ENCODE measurements at regions not wholly inside any gene's neighbourhood (a gene's known extent, or its start where the extent isn't known, plus 50 kb on each side); places are given as distances from the start of the nearest gene placed in this dataset.

DNA sequence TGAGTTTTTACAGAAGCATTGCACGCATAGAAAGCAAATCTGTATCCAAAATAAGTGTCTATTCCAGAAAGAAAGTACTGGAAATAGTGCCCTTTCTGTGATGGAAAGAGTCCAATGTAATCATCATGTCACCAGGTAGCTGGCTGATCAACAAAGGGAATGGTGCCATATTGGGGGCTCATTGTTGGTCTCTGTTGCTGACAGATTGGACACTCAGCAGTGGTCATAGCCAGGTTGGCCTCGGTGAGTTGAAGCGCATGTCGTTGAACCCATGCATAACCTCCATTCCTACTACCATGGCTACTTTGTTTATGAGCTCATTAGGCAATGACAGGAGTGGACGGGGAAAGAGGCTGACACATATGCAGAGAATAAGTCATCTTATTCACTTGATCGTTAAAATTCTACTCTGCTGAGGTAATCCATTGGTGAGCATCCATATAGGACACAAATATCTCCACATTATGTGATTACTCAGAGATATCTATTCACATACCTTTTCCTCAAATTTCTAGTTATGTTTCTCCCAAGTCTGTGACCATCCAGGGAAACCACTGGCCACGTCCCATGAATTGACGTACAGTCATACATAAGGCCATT, 560.5 kb downstream of the HAO1 start:
- TF ChIP-seq, protein P1, sequence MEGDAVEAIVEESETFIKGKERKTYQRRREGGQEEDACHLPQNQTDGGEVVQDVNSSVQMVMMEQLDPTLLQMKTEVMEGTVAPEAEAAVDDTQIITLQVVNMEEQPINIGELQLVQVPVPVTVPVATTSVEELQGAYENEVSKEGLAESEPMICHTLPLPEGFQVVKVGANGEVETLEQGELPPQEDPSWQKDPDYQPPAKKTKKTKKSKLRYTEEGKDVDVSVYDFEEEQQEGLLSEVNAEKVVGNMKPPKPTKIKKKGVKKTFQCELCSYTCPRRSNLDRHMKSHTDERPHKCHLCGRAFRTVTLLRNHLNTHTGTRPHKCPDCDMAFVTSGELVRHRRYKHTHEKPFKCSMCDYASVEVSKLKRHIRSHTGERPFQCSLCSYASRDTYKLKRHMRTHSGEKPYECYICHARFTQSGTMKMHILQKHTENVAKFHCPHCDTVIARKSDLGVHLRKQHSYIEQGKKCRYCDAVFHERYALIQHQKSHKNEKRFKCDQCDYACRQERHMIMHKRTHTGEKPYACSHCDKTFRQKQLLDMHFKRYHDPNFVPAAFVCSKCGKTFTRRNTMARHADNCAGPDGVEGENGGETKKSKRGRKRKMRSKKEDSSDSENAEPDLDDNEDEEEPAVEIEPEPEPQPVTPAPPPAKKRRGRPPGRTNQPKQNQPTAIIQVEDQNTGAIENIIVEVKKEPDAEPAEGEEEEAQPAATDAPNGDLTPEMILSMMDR (IDR thresholded peaks at IDR 0.05), result no peak
- TF ChIP-seq POLR2A (IDR thresholded peaks at IDR 0.05), result no peak
- H3K4me1 ChIP-seq, result no peaks in the 10 kb centered on the region
- no peak overlapping the region for H3K27ac ChIP-seq
- no peak overlapping the region for H3K4me3 ChIP-seq
- DNase-seq, result no peak
- no peaks in the 10 kb centered on the region for H3K36me3 ChIP-seq
- H3K9me3 ChIP-seq, result no peaks in the 10 kb centered on the region
- H3K27me3 ChIP-seq, result no peaks in the 10 kb centered on the region
- intact Hi-C loops (cut with DNase I; ENCODE audit: low total_unique reads), result no loop called here

DNA sequence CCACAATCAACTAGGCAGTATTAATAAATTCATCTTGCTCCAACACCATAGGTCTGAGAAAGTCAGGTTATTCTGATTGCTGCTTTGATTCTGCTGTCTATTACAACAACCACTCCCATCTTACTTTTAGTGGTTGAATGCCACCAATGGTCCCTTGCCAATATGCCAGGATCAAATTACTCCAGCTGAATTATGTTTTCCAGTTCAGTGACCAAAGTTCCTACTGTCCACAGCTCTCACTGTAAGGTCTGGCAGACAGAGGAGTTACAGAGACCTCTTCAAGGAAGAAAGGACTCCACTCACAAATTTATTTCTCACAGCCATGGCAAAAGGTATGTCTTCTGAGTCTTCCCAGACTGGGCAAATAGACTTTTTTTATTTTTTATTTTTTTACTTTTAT, 557.0 kb downstream of the HAO1 start:
- TF ChIP-seq, protein P1 (IDR thresholded peaks at IDR 0.05), result no peak
- no peak for TF ChIP-seq POLR2A (IDR thresholded peaks at IDR 0.05)
- intact Hi-C loops (cut with DNase I; ENCODE audit: low total_unique reads), result no loop called here
- H3K27me3 ChIP-seq, result no peaks in the 10 kb centered on the region

DNA sequence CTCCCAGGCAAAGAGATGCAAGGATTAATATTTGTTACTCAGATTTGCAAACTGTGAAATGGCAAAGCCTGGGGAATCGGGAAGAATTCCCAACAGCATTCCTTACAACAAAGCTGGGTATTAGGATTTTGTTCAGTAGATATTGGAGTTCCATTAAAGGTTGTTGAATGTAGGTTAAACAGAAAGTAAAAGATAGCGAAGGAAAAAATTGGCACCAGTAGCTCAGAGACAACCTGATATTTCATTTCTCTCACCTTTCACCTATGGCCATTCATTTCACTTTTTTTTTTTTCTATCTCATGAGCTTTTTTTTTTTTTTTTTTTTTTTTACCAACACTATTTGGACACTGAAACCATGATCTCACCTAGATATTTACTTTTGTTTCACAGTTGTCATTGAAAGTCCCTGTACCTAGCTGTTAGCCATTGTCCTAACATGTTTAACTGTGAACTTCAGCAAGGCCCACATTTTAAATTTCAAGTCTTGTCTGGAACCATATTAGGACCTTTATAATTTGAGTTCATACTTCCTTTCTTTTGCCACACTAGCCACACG, 552.5 kb downstream of the HAO1 start:
- intact Hi-C loops (cut with DNase I; ENCODE audit: low total_unique reads), result no loop called here
- Histone ChIP-seq H3K9me3 (no peaks in the 10 kb centered on the region), H3K36me3 (no peaks in the 10 kb centered on the region), H3K27ac (no peak overlapping the region), H3K4me3 (no peak overlapping the region), H3K27me3 (no peaks in the 10 kb centered on the region), H3K4me1 (no peaks in the 10 kb centered on the region)
- no peak for TF ChIP-seq POLR2A (IDR thresholded peaks at IDR 0.05)
- TF ChIP-seq, protein P1 (IDR thresholded peaks at IDR 0.05), result no peak
- no peak for DNase-seq

More for the DNA sequence above, 557.0 kb downstream of the HAO1 start:
- no peak overlapping the region for H3K27ac ChIP-seq
- H3K36me3 ChIP-seq, result no peaks in the 10 kb centered on the region
- H3K4me3 ChIP-seq, result no peak overlapping the region
- no peak for DNase-seq
- no peaks in the 10 kb centered on the region for H3K9me3 ChIP-seq
- no peaks in the 10 kb centered on the region for H3K4me1 ChIP-seq

DNA sequence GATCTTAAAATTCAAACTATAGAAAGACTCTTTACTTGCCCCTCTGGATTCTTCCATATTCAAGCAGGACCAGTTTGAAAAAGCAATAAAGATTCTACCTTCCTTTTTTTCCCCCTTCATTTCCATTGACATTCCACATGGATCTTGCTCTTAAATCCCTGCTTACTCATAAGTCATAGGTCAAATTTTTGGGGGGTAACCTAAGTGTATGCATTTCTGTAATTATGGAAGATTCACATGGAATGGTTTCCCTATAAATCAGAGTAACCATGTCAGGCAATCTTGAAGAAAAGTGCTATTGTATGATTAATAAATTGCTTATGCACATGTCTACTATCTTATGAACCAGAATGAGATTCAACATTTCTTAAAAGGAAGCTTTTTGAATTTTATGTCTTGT, 551.0 kb downstream of the HAO1 start:
- DNase-seq, result no peak
- intact Hi-C loops (cut with DNase I; ENCODE audit: low total_unique reads), result no loop called here
- TF ChIP-seq, protein P1 (IDR thresholded peaks at IDR 0.05), result no peak
- no peak for TF ChIP-seq POLR2A (IDR thresholded peaks at IDR 0.05)
- no peak overlapping the region for H3K4me3 ChIP-seq
- no peaks in the 10 kb centered on the region for H3K9me3 ChIP-seq
- H3K36me3 ChIP-seq, result no peaks in the 10 kb centered on the region
- H3K27ac ChIP-seq, result no peak overlapping the region
- H3K4me1 ChIP-seq, result no peaks in the 10 kb centered on the region
- no peaks in the 10 kb centered on the region for H3K27me3 ChIP-seq

DNA sequence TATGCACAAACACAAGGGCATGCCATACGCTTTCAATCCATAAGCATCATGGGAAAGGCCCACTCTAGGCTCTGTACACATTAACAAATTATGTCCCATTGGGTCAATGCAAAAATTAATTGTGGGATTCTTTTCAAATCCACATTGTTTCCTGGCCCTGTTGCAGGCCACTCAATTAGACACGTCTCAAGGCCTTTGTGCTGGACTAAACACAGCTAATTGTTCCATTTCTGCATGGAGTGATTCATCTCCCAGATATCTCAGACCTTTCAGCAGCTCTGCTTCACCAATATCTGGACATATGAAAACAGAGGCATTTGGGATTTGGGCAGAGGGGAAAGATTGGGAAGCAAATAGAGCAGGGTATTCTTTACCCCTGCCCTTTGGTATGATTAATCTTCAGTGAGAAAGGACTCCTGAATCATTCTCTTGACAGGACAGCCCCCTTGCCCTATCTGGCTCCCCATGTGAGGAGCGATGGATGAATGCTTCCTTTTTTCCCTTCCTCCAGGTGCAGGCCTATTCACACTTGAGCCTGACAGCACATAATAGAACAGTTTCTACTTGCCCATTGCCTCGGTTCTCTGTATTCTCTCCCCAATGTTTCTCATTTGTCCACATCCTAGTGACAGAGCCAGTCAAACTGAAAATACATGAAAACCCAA, 547.6 kb downstream of the HAO1 start:
- no peaks in the 10 kb centered on the region for H3K9me3 ChIP-seq
- H3K4me3 ChIP-seq, result no peak overlapping the region
- H3K27ac ChIP-seq, result no peak overlapping the region
- DNase-seq, result no peak
- H3K4me1 ChIP-seq, result no peaks in the 10 kb centered on the region
- intact Hi-C loops (cut with DNase I; ENCODE audit: low total_unique reads), result no loop called here
- no peaks in the 10 kb centered on the region for H3K27me3 ChIP-seq
- TF ChIP-seq, protein P1 (IDR thresholded peaks at IDR 0.05), result no peak
- no peak for TF ChIP-seq POLR2A (IDR thresholded peaks at IDR 0.05)
- H3K36me3 ChIP-seq, result no peaks in the 10 kb centered on the region

Measured in uterus (tissue), 3 donors.